Natural killer cell (primary cell): ENCODE measurements at regions not wholly inside any gene's neighbourhood (a gene's known extent, or its start where the extent isn't known, plus 50 kb on each side); places are given as distances from the start of the nearest gene placed in this dataset.

ENCODE experiments used
- ATAC-seq, 3 donors: fragments of 150-1000 bp in 2 of 3; fragments of 200-7000 bp in 1 of 3; cut with Tn5 transposase; 1 replicate in 1 of 3; 2 replicates in 2 of 3; pipeline ENCODE4 v1.10.0; 2021; ENCODE audit warnings: mild to moderate bottlenecking in 2 of 3, moderate library complexity in 2 of 3
- DNase-seq, 2 donors: peaks; one replicate each; pipeline versions ENCODE4 v3.0.0 to v3.0.0-alpha.2; 2013 to 2021; ENCODE audit warnings: mixed read lengths in 1 of 2
- H3K27ac ChIP-seq: one replicate; pipeline ENCODE4 v1.5.1; 2013; ENCODE audit warnings: mild to moderate bottlenecking, low read length
- H3K27me3 ChIP-seq: one replicate; pipeline ENCODE4 v1.6.1; 2013; ENCODE audit warnings: low read length; ENCODE audit not compliant: control insufficient read depth, insufficient read depth
- H3K36me3 ChIP-seq: one replicate; pipeline ENCODE4 v1.6.1; 2013; ENCODE audit warnings: low read length; ENCODE audit not compliant: control insufficient read depth, insufficient read depth
- H3K4me1 ChIP-seq: one replicate; pipeline ENCODE4 v1.6.1; 2013; ENCODE audit warnings: low read length; ENCODE audit not compliant: control insufficient read depth, insufficient read depth
- H3K4me3 ChIP-seq: one replicate; pipeline ENCODE4 v1.5.1; 2013; ENCODE audit warnings: low read length
- H3K9me3 ChIP-seq: one replicate; pipeline ENCODE4 v1.6.1; 2013; ENCODE audit warnings: low read length; ENCODE audit not compliant: control insufficient read depth, insufficient read depth
- H3K27ac Mint-ChIP-seq, 2 donors: one replicate each; pipeline ENCODE4 v1.8.0; 2022; ENCODE audit warnings: mild to moderate bottlenecking in 2 of 2, mixed read lengths in 2 of 2, moderate library complexity in 1 of 2
- H3K27me3 Mint-ChIP-seq, 2 donors: one replicate each; pipeline ENCODE4 v1.8.0; 2022; ENCODE audit warnings: low read depth in 2 of 2, mixed read lengths in 2 of 2
- H3K36me3 Mint-ChIP-seq: one replicate; pipeline ENCODE4 v1.8.0; 2022; ENCODE audit warnings: mixed read lengths
- H3K4me1 Mint-ChIP-seq, 2 donors: one replicate each; pipeline ENCODE4 v1.8.0; 2022; ENCODE audit warnings: mixed read lengths in 2 of 2
- H3K4me3 Mint-ChIP-seq: one replicate; pipeline ENCODE4 v1.8.0; 2022; ENCODE audit warnings: mild to moderate bottlenecking, moderate library complexity, mixed read lengths
- H3K9me3 Mint-ChIP-seq, 2 donors: one replicate each; pipeline ENCODE4 v1.8.0; 2022; ENCODE audit warnings: mixed read lengths in 2 of 2
- CTCF ChIP-seq: fragments of 200-600 bp; IDR thresholded peaks from one replicate; pipeline ENCODE4 v1.8.0; 2022; ENCODE audit warnings: antibody characterized with exemption
- WGBS: methylation state at CpG from one replicate; pipeline ENCODE4 v1.1.7; 2013; ENCODE audit warnings: missing lambda C conversion rate; ENCODE audit not compliant: insufficient coverage; 5-methylcytosine and 5-hydroxymethylcytosine counted together
- intact Hi-C: fragments of 100-400 bp; cut with micrococcal nuclease; formaldehyde crosslinking; loops from one replicate; pipeline ENCODE4 v1.14.2; 2022

DNA sequence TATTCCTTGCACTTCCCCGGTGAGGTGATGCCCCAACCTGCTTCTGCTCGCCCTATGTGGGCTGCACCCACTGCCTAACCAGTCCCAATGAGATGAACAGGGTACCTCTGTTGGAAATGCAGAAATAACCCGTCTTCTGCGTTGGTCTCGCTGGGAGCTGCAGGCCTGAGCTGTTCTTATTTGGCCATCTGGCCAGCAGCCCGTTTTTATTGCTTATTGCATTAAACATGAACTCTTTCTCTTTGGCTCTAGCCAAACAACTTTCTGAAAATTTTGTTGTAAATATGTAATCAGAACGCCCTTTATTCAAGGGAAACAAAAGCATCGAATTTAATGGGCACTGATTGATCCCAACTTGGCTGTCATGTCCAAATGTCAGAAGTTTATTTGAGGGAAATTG is 124.7 kb upstream of the FTMT start:
- H3K4me1 Mint-ChIP-seq: no peaks in the 10 kb centered on the region
- peaks cover 17% of the 10 kb centered on the region for H3K36me3 Mint-ChIP-seq
- H3K9me3 Mint-ChIP-seq: peaks cover 11 to 31% of the 10 kb centered on the region in 2 donors
- no peak for TF ChIP-seq CTCF
- Histone ChIP-seq H3K36me3 (no peaks in the 10 kb centered on the region), H3K9me3 (peaks cover 10% of the 10 kb centered on the region), H3K27ac (no peak overlapping the region), H3K4me1 (no peaks in the 10 kb centered on the region), H3K4me3 (no peak overlapping the region), H3K27me3 (no peaks in the 10 kb centered on the region)
- no peaks in the 10 kb centered on the region for H3K27me3 Mint-ChIP-seq
- 89% methylated on average over 8 of the region's 8 CpGs for WGBS
- DNase-seq (no peak), ATAC-seq (no peak)
- no peak overlapping the region for H3K4me3 Mint-ChIP-seq
- H3K27ac Mint-ChIP-seq: no peak overlapping the region
- intact Hi-C loops: no loop called here

DNA sequence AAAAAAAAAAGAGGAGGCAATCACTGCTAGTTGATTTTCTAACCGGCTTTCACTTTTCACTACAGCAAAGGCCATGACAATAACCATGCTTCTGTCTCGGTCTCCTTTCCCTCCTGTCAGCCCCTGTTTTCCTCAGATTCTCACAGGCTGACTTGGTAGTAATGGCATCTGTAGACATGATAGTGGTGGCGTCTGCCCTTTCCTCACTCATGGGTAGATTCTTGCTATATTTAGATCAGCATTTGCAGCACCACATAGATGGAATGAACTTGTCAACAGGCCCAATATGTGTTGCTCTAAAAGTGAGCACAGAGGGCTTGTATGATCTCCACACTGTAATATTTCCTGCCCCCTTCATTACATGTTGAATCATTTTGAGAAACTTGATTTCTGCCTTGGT is 120.3 kb upstream of the FTMT start:
- Histone ChIP-seq H3K4me3 (no peak overlapping the region), H3K9me3 (peaks cover 7% of the 10 kb centered on the region), H3K4me1 (no peaks in the 10 kb centered on the region), H3K27ac (no peak overlapping the region), H3K27me3 (no peaks in the 10 kb centered on the region), H3K36me3 (no peaks in the 10 kb centered on the region)
- intact Hi-C loops: no loop called here
- ATAC-seq: no peak
- 57% methylated on average over 3 of the region's 3 CpGs for WGBS
- H3K4me3 Mint-ChIP-seq: no peak overlapping the region
- H3K27me3 Mint-ChIP-seq: no peaks in the 10 kb centered on the region
- no peak for TF ChIP-seq CTCF
- H3K36me3 Mint-ChIP-seq: peaks cover 10% of the 10 kb centered on the region
- H3K9me3 Mint-ChIP-seq: peaks cover 6 to 15% of the 10 kb centered on the region in 2 donors
- H3K27ac Mint-ChIP-seq: no peak overlapping the region
- no peak for DNase-seq
- H3K4me1 Mint-ChIP-seq: no peaks in the 10 kb centered on the region

- no peak for DNase-seq
- no peak for ATAC-seq
- intact Hi-C loops: no loop called here
- WGBS: 100% methylated on average over 2 of the region's 2 CpGs
- no peak for TF ChIP-seq CTCF
- no peak overlapping the region for H3K27ac ChIP-seq
- H3K9me3 Mint-ChIP-seq: peaks cover 2 to 8% of the 10 kb centered on the region in 2 donors
- H3K4me3 Mint-ChIP-seq: no peak overlapping the region
- no peaks in the 10 kb centered on the region for H3K4me1 Mint-ChIP-seq
- H3K9me3 ChIP-seq: no peaks in the 10 kb centered on the region
- H3K27ac Mint-ChIP-seq: no peak overlapping the region
- no peaks in the 10 kb centered on the region for H3K36me3 Mint-ChIP-seq
- no peaks in the 10 kb centered on the region for H3K27me3 ChIP-seq
- no peaks in the 10 kb centered on the region for H3K27me3 Mint-ChIP-seq
- H3K4me1 ChIP-seq: no peaks in the 10 kb centered on the region
- H3K4me3 ChIP-seq: no peak overlapping the region
- H3K36me3 ChIP-seq: no peaks in the 10 kb centered on the region
These were observed 116.1 kb upstream of the FTMT start for GRCh38 chr5:121735618-121736017.

GRCh38 chr5:121737120-121737519 is 114.6 kb upstream of the FTMT start:
- no peak for TF ChIP-seq CTCF
- H3K4me3 ChIP-seq: no peak overlapping the region
- H3K36me3 ChIP-seq: no peaks in the 10 kb centered on the region
- H3K27ac Mint-ChIP-seq: no peak overlapping the region
- peaks cover 4 to 9% of the 10 kb centered on the region in 2 donors for H3K9me3 Mint-ChIP-seq
- no peaks in the 10 kb centered on the region for H3K27me3 ChIP-seq
- no peak for DNase-seq
- no peak overlapping the region for H3K4me3 Mint-ChIP-seq
- no peak overlapping the region for H3K27ac ChIP-seq
- intact Hi-C loops: no loop called here
- H3K27me3 Mint-ChIP-seq: no peaks in the 10 kb centered on the region
- H3K4me1 Mint-ChIP-seq: no peaks in the 10 kb centered on the region
- no peaks in the 10 kb centered on the region for H3K9me3 ChIP-seq
- no peaks in the 10 kb centered on the region for H3K4me1 ChIP-seq
- no peaks in the 10 kb centered on the region for H3K36me3 Mint-ChIP-seq
- 98% methylated on average over 2 of the region's 2 CpGs for WGBS
- ATAC-seq: no peak
